ENCODE measurements at regions not wholly inside any gene's neighbourhood (a gene's known extent, or its start where the extent isn't known, plus 50 kb on each side); places are given as distances from the start of the nearest gene placed in this dataset.

DNA sequence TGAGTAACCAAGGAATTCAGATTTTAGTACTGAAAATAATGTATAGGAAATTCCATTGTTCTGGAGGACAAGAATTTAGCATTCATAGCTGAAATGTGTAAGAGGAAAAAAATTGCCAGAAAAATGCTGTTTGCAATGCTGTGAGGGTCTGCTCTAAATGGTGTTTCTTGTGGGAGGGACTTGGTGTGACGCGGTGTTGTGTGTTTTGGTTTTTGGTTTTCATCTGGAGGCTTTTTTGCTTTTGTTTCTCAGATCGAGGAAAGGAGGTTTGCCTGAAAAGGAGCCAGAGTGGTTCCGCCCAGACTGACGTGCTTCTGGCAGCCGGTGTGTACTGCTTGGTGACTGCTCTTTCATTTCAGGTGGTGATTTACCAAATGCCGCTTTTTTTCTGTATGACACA lies 211.8 kb upstream of the HMGA2 start:
- TF ChIP-seq YY1 (IDR thresholded peaks at IDR 0.05; ENCODE audit: low read depth): no peak
- TF ChIP-seq, protein P1, sequence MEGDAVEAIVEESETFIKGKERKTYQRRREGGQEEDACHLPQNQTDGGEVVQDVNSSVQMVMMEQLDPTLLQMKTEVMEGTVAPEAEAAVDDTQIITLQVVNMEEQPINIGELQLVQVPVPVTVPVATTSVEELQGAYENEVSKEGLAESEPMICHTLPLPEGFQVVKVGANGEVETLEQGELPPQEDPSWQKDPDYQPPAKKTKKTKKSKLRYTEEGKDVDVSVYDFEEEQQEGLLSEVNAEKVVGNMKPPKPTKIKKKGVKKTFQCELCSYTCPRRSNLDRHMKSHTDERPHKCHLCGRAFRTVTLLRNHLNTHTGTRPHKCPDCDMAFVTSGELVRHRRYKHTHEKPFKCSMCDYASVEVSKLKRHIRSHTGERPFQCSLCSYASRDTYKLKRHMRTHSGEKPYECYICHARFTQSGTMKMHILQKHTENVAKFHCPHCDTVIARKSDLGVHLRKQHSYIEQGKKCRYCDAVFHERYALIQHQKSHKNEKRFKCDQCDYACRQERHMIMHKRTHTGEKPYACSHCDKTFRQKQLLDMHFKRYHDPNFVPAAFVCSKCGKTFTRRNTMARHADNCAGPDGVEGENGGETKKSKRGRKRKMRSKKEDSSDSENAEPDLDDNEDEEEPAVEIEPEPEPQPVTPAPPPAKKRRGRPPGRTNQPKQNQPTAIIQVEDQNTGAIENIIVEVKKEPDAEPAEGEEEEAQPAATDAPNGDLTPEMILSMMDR (IDR thresholded peaks at IDR 0.05): no peak
- TF ChIP-seq, protein P2, sequence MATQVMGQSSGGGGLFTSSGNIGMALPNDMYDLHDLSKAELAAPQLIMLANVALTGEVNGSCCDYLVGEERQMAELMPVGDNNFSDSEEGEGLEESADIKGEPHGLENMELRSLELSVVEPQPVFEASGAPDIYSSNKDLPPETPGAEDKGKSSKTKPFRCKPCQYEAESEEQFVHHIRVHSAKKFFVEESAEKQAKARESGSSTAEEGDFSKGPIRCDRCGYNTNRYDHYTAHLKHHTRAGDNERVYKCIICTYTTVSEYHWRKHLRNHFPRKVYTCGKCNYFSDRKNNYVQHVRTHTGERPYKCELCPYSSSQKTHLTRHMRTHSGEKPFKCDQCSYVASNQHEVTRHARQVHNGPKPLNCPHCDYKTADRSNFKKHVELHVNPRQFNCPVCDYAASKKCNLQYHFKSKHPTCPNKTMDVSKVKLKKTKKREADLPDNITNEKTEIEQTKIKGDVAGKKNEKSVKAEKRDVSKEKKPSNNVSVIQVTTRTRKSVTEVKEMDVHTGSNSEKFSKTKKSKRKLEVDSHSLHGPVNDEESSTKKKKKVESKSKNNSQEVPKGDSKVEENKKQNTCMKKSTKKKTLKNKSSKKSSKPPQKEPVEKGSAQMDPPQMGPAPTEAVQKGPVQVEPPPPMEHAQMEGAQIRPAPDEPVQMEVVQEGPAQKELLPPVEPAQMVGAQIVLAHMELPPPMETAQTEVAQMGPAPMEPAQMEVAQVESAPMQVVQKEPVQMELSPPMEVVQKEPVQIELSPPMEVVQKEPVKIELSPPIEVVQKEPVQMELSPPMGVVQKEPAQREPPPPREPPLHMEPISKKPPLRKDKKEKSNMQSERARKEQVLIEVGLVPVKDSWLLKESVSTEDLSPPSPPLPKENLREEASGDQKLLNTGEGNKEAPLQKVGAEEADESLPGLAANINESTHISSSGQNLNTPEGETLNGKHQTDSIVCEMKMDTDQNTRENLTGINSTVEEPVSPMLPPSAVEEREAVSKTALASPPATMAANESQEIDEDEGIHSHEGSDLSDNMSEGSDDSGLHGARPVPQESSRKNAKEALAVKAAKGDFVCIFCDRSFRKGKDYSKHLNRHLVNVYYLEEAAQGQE (IDR thresholded peaks at IDR 0.05; ENCODE audit: low read depth, low read length): no peak
- TF ChIP-seq, protein P3, sequence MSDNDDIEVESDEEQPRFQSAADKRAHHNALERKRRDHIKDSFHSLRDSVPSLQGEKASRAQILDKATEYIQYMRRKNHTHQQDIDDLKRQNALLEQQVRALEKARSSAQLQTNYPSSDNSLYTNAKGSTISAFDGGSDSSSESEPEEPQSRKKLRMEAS (IDR thresholded peaks at IDR 0.05; ENCODE audit: low read depth): no peak
- TF ChIP-seq GABPA (IDR thresholded peaks at IDR 0.05; ENCODE audit: low read depth): no peak
- TF ChIP-seq NRF1 (IDR thresholded peaks at IDR 0.05; ENCODE audit: low read depth, low read length): no peak
- TF ChIP-seq SMC3 (IDR thresholded peaks at IDR 0.05; ENCODE audit: low read depth, low read length): no peak
- TF ChIP-seq TAF1 (IDR thresholded peaks at IDR 0.05; ENCODE audit: borderline replicate concordance, low read depth, low read length): no peak
- TF ChIP-seq RCOR1 (IDR thresholded peaks at IDR 0.05; ENCODE audit: low read length): no peak
- no peak for TF ChIP-seq MXI1 (IDR thresholded peaks at IDR 0.05; ENCODE audit: low read depth, low read length)

Measured in SK-N-SH (cell line).